ENCODE measurements at regions not wholly inside any gene's neighbourhood (a gene's known extent, or its start where the extent isn't known, plus 50 kb on each side); places are given as distances from the start of the nearest gene placed in this dataset.

DNA sequence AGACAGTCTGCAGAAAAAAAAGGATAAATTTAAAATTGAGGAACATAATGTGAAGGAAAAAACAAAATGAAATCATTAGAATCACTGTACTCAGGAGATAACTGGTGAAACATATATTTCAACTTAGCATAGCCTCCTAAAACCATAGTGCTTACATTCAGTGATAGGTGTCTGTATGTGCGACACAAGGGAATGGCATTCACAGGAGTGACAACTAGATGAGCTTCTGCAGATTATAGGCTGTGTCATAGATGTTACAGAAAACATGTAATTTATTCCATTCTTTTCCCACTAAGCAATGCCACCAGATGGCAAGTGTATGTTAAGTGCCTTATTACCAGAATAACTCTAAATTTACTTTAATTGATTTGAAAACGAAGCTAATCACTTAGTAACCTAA, 960.0 kb upstream of the PCDH20 start:
- H3K79me1 ChIP-seq (ENCODE audit: insufficient read depth, low read depth, low read length, poor library complexity, severe bottlenecking): no peaks in the 10 kb centered on the region
- Mint-ChIP-seq H3K4me1 (no peaks in the 10 kb centered on the region), H3K9me3 (peaks cover 0 to 6% of the 10 kb centered on the region in 2 experiments; a peak in 2 of 5 replicates), H3K36me3 (ENCODE audit: insufficient read depth in 1 of 3, low read depth in 3 of 3) (peaks cover 0 to 4% (median 3%) of the 10 kb centered on the region in 3 experiments; a peak in 3 of 7 replicates), H3K4me3 (no peak overlapping the region), H3K27me3 (ENCODE audit: low read depth) (no peaks in the 10 kb centered on the region), H3K27ac (no peak overlapping the region)
- no peak overlapping the region for H3T11ph ChIP-seq (ENCODE audit: low read length)
- WGBS (ENCODE audit: extremely low coverage, insufficient read length, low lambda C conversion rate): no CpG with 5 or more reads among the region's 2 CpGs
- H3K4ac ChIP-seq (ENCODE audit: low read depth, low read length): no peak overlapping the region
- H3K23ac ChIP-seq (ENCODE audit: insufficient read length, low read depth, low read length): no peak overlapping the region
- no peaks in the 10 kb centered on the region for H3K27me3 ChIP-seq (ENCODE audit: insufficient read depth, low read length)
- H4K91ac ChIP-seq (ENCODE audit: insufficient read length, low read depth, low read length): no peak overlapping the region
- no peak overlapping the region for H3K18ac ChIP-seq (ENCODE audit: insufficient read length, low read depth, low read length)
- no peak overlapping the region for H3K56ac ChIP-seq (ENCODE audit: insufficient read length, low read depth, low read length)
- no peaks in the 10 kb centered on the region for H3K9me3 ChIP-seq (ENCODE audit: control insufficient read depth, low read depth, low read length)
- no peak overlapping the region for H3K4me2 ChIP-seq (ENCODE audit: insufficient read depth, insufficient read length, low read length)
- no peak overlapping the region for H2BK120ac ChIP-seq (ENCODE audit: low read depth, low read length, poor library complexity, severe bottlenecking)
- H2AK5ac ChIP-seq (ENCODE audit: insufficient read length, low read length): no peak overlapping the region
- no peak overlapping the region for H4K5ac ChIP-seq (ENCODE audit: insufficient read length, low read depth, low read length)
- no peak overlapping the region for H4K8ac ChIP-seq (replicated peaks; ENCODE audit: insufficient read length, low read depth, low read length)
- TF ChIP-seq, protein P1, sequence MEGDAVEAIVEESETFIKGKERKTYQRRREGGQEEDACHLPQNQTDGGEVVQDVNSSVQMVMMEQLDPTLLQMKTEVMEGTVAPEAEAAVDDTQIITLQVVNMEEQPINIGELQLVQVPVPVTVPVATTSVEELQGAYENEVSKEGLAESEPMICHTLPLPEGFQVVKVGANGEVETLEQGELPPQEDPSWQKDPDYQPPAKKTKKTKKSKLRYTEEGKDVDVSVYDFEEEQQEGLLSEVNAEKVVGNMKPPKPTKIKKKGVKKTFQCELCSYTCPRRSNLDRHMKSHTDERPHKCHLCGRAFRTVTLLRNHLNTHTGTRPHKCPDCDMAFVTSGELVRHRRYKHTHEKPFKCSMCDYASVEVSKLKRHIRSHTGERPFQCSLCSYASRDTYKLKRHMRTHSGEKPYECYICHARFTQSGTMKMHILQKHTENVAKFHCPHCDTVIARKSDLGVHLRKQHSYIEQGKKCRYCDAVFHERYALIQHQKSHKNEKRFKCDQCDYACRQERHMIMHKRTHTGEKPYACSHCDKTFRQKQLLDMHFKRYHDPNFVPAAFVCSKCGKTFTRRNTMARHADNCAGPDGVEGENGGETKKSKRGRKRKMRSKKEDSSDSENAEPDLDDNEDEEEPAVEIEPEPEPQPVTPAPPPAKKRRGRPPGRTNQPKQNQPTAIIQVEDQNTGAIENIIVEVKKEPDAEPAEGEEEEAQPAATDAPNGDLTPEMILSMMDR (conservative IDR thresholded peaks at IDR 0.05): no peak
- H2BK20ac ChIP-seq (ENCODE audit: low read depth, low read length, poor library complexity, severe bottlenecking): no peak overlapping the region
- no peaks in the 10 kb centered on the region for H4K20me1 ChIP-seq (ENCODE audit: control insufficient read depth, insufficient read depth, insufficient read length)
- no peak overlapping the region for H2BK12ac ChIP-seq (ENCODE audit: insufficient read length, low read depth, low read length)
- H2AFZ ChIP-seq (ENCODE audit: low read length): no peak overlapping the region
- DNase-seq: no peak
- no peak overlapping the region for H3K9ac ChIP-seq (ENCODE audit: extremely low read depth, insufficient read length, low read length)
- H3K4me1 ChIP-seq (ENCODE audit: insufficient read depth, low read length): no peaks in the 10 kb centered on the region
- H3K23me2 ChIP-seq (ENCODE audit: insufficient read length, low read depth, low read length, poor library complexity, severe bottlenecking): no peaks in the 10 kb centered on the region
- H2BK5ac ChIP-seq (ENCODE audit: insufficient read length, low read length): no peak overlapping the region
- H3K27ac ChIP-seq (ENCODE audit: insufficient read length, low read depth, low read length): no peak overlapping the region
- no peaks in the 10 kb centered on the region for H3K79me2 ChIP-seq (ENCODE audit: insufficient read depth, low read length)
- no peak overlapping the region for H3K14ac ChIP-seq (ENCODE audit: insufficient read depth, low read length)
- no peak overlapping the region for H2BK15ac ChIP-seq (ENCODE audit: low read depth, low read length)
